ENCODE measurements at regions not wholly inside any gene's neighbourhood (a gene's known extent, or its start where the extent isn't known, plus 50 kb on each side); places are given as distances from the start of the nearest gene placed in this dataset.

- no peak for DNase-seq (ENCODE audit: low read depth in 2 of 2)
These were observed 100.2 kb downstream of the CYRIA start for GRCh38 chr2:16565481-16565880.

GRCh38 chr2:16561676-16562075 is 104.0 kb downstream of the CYRIA start:
- no peak for DNase-seq (ENCODE audit: low read depth in 2 of 2)

GRCh38 chr2:16561251-16561650 is 104.4 kb downstream of the CYRIA start:
- DNase-seq (ENCODE audit: low read depth in 2 of 2): no peak

- DNase-seq (ENCODE audit: low read depth in 2 of 2): no peak
These were observed 106.2 kb downstream of the CYRIA start for GRCh38 chr2:16559278-16560067.

GRCh38 chr2:16554060-16554583 is 111.5 kb downstream of the CYRIA start:
- no peak for DNase-seq (ENCODE audit: low read depth in 2 of 2)

- peak in 1 of 2 experiments; percentile 2 for DNase-seq (ENCODE audit: low read depth in 2 of 2)
These were observed 112.4 kb downstream of the CYRIA start for GRCh38 chr2:16553226-16553625.

GRCh38 chr2:16552202-16552601 is 113.4 kb downstream of the CYRIA start:
- no peak for DNase-seq (ENCODE audit: low read depth in 2 of 2)

- DNase-seq (ENCODE audit: low read depth in 2 of 2): no peak
These were observed 117.6 kb downstream of the CYRIA start for GRCh38 chr2:16548036-16548435.

- no peak for DNase-seq (ENCODE audit: low read depth in 2 of 2)
These were observed 119.4 kb downstream of the CYRIA start for GRCh38 chr2:16546128-16546754.

- DNase-seq (ENCODE audit: low read depth in 2 of 2): no peak
These were observed 126.9 kb downstream of the CYRIA start for GRCh38 chr2:16538707-16539106.

GRCh38 chr2:16537347-16537746 is 128.3 kb downstream of the CYRIA start:
- no peak for DNase-seq (ENCODE audit: low read depth in 2 of 2)

- no peak for DNase-seq (ENCODE audit: low read depth in 2 of 2)
These were observed 139.4 kb downstream of the CYRIA start for GRCh38 chr2:16526193-16526592.

GRCh38 chr2:16525265-16525887 is 140.3 kb downstream of the CYRIA start:
- peak in 1 of 2 experiments; percentile 2 for DNase-seq (ENCODE audit: low read depth in 2 of 2)

- no peak for DNase-seq (ENCODE audit: low read depth in 2 of 2)
These were observed 141.9 kb downstream of the CYRIA start for GRCh38 chr2:16523711-16524110.

- DNase-seq (ENCODE audit: low read depth in 2 of 2): no peak
These were observed 143.4 kb downstream of the CYRIA start for GRCh38 chr2:16522031-16522831.

- no peak for DNase-seq (ENCODE audit: low read depth in 2 of 2)
These were observed 144.7 kb downstream of the CYRIA start for GRCh38 chr2:16520891-16521290.

GRCh38 chr2:16515696-16516095 is 149.9 kb downstream of the CYRIA start:
- no peak for DNase-seq (ENCODE audit: low read depth in 2 of 2)

GRCh38 chr2:16513626-16514025 is 152.0 kb downstream of the CYRIA start:
- no peak for DNase-seq (ENCODE audit: low read depth in 2 of 2)

GRCh38 chr2:16511041-16511440 is 154.6 kb downstream of the CYRIA start:
- no peak for DNase-seq (ENCODE audit: low read depth in 2 of 2)

GRCh38 chr2:16509042-16509441 is 156.6 kb downstream of the CYRIA start:
- DNase-seq (ENCODE audit: low read depth in 2 of 2): no peak

- DNase-seq (ENCODE audit: low read depth in 2 of 2): no peak
These were observed 157.2 kb downstream of the CYRIA start for GRCh38 chr2:16508490-16508851.

All from stimulated activated CD4-positive, alpha-beta T cell treated with anti-CD3 and anti-CD28 coated beads, Interleukin-12 subunit alpha, Interleukin-12 subunit beta, amount 100 ng/mL, for 24 hours (primary cell).